NCI-H187 treated with DMSO at 0.1 percent for 48 hours (cell line): ENCODE measurements at regions not wholly inside any gene's neighbourhood (a gene's known extent, or its start where the extent isn't known, plus 50 kb on each side); places are given as distances from the start of the nearest gene placed in this dataset.

ENCODE experiments used
- DNase-seq: peaks from one replicate; lab custom pipeline; 2025; lab: John Stamatoyannopoulos, UW

DNA sequence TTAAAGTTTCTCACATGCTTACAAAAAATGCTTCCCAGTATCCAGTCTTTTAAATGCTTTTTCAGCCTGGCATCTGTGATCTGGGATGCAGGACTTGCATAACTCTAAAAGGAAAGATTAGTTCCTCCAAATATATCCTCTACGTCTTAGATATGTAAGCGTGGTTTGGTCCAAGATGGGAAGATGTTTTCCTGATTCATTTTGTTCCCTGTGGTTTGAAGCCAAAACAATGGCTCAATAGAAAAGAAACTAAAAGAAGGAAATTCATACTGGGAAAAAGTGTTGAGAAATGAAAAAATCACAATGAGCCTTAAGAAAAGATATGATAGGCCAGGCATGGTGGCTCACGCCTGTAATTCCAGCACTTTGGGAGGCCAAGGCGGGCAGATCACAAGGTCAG is 1002.8 kb downstream of the NAALADL2 start:
- no peak for DNase-seq
